WTC11 (cell line): ENCODE measurements at regions not wholly inside any gene's neighbourhood (a gene's known extent, or its start where the extent isn't known, plus 50 kb on each side); places are given as distances from the start of the nearest gene placed in this dataset.

Source experiments
- ATAC-seq: fragments of 200-7000 bp; cut with Tn5 transposase; 2 replicates; pipeline ENCODE4 v1.10.0; 2021; ENCODE audit warnings: mild to moderate bottlenecking, moderate library complexity
- CTCF ChIA-PET: fragments of 300-600 bp; sonication (Branson Sonifier 250); formaldehyde crosslinking; loops from one replicate; lab custom pipeline; 2021; ENCODE audit warnings: antibody characterized with exemption; lab: Charles Lee
- POLR2A ChIA-PET: fragments of 350-600 bp; sonication (Branson Sonifier 250); formaldehyde crosslinking; loops from one replicate; lab custom pipeline; 2021; ENCODE audit warnings: antibody characterized with exemption; lab: Charles Lee
- DNase-seq: peaks from one replicate; pipeline ENCODE4 v3.0.0; 2021; ENCODE audit warnings: low spot score
- H3K27ac Mint-ChIP-seq: 2 replicates; pipeline ENCODE4 v1.8.0; 2021; ENCODE audit warnings: mixed read lengths
- H3K27me3 Mint-ChIP-seq: 2 replicates; pipeline ENCODE4 v1.8.0; 2021; ENCODE audit warnings: low read depth, mild to moderate bottlenecking, moderate library complexity, mixed read lengths
- H3K36me3 Mint-ChIP-seq: 2 replicates; pipeline ENCODE4 v1.8.0; 2021; ENCODE audit warnings: mixed read lengths
- H3K4me1 Mint-ChIP-seq: 2 replicates; pipeline ENCODE4 v1.8.0; 2022; ENCODE audit warnings: mixed read lengths
- H3K4me3 Mint-ChIP-seq: 2 replicates; pipeline ENCODE4 v1.8.0; 2021; ENCODE audit warnings: mild to moderate bottlenecking, moderate library complexity, mixed read lengths
- H3K9me3 Mint-ChIP-seq: 2 replicates; pipeline ENCODE4 v1.8.0; 2021; ENCODE audit warnings: mixed read lengths
- CTCF ChIP-seq: fragments of 200-600 bp; IDR thresholded peaks from 2 replicates; pipeline ENCODE4 v1.8.0; 2022; ENCODE audit warnings: antibody characterized with exemption
- E2F5 ChIP-seq: sonication (generic); formaldehyde crosslinking; IDR thresholded peaks from 2 replicates; pipeline ENCODE4 v1.8.1; 2022; ENCODE audit warnings: mild to moderate bottlenecking, moderate library complexity, missing genetic modification reagents
- ETV6 ChIP-seq: sonication (generic); formaldehyde crosslinking; IDR thresholded peaks from 2 replicates; pipeline ENCODE4 v1.8.1; 2022; ENCODE audit warnings: mild to moderate bottlenecking, missing genetic modification reagents
- GABPB1 ChIP-seq: sonication (generic); formaldehyde crosslinking; IDR thresholded peaks from 2 replicates; pipeline ENCODE4 v1.8.1; 2023; ENCODE audit warnings: mild to moderate bottlenecking, missing genetic modification reagents
- JUN ChIP-seq: sonication (generic); formaldehyde crosslinking; IDR thresholded peaks from 2 replicates; pipeline ENCODE4 v1.8.0; 2023; ENCODE audit warnings: mild to moderate bottlenecking, missing genetic modification reagents
- MLX ChIP-seq: sonication (generic); formaldehyde crosslinking; IDR thresholded peaks from 2 replicates; pipeline ENCODE4 v1.8.1; 2023; ENCODE audit warnings: mild to moderate bottlenecking, missing genetic modification reagents, moderate library complexity
- MXD4 ChIP-seq: fragments of 250-450 bp; sonication (Bioruptor Pico); IDR thresholded peaks from 2 replicates; pipeline ENCODE4 v1.8.0; 2021; ENCODE audit warnings: mild to moderate bottlenecking, moderate library complexity, borderline replicate concordance
- NFE2L1 ChIP-seq: sonication (generic); formaldehyde crosslinking; IDR thresholded peaks from 2 replicates; pipeline ENCODE4 v1.8.1; 2023; ENCODE audit warnings: missing genetic modification reagents
- RELA ChIP-seq: sonication (generic); formaldehyde crosslinking; IDR thresholded peaks from 2 replicates; pipeline ENCODE4 v1.8.1; 2022; ENCODE audit warnings: missing genetic modification reagents, mild to moderate bottlenecking, borderline replicate concordance
- STAT6 ChIP-seq: sonication (generic); formaldehyde crosslinking; conservative IDR thresholded peaks from 2 replicates; pipeline ENCODE4 v1.8.1; 2023; ENCODE audit warnings: mild to moderate bottlenecking, low read depth, missing genetic modification reagents, moderate library complexity
- TP53 ChIP-seq: sonication (generic); formaldehyde crosslinking; IDR thresholded peaks from 2 replicates; pipeline ENCODE4 v1.8.1; 2023; ENCODE audit warnings: mild to moderate bottlenecking, missing genetic modification reagents
- ZMAT4 ChIP-seq: fragments of 250-450 bp; sonication (Bioruptor Pico); IDR thresholded peaks from 2 replicates; pipeline ENCODE4 v1.9.0; 2021; ENCODE audit warnings: mild to moderate bottlenecking
- ZNF219 ChIP-seq: sonication (generic); formaldehyde crosslinking; IDR thresholded peaks from 2 replicates; pipeline ENCODE4 v1.8.0; 2023; ENCODE audit warnings: missing genetic modification reagents, mild to moderate bottlenecking, borderline replicate concordance
- ZNF263 ChIP-seq: sonication (generic); formaldehyde crosslinking; IDR thresholded peaks from 2 replicates; pipeline ENCODE4 v1.8.1; 2022; ENCODE audit warnings: low read depth, mild to moderate bottlenecking, moderate library complexity, missing genetic modification reagents
- ZSCAN18 ChIP-seq: fragments of 250-450 bp; sonication (Bioruptor Pico); IDR thresholded peaks from 2 replicates; pipeline ENCODE4 v2.1.2; 2022; ENCODE audit warnings: mild to moderate bottlenecking, moderate library complexity

- Mint-ChIP-seq H3K27me3 (no peaks in the 10 kb centered on the region), H3K36me3 (no peaks in the 10 kb centered on the region), H3K9me3 (no peaks in the 10 kb centered on the region), H3K4me1 (peaks cover 18% of the 10 kb centered on the region), H3K4me3 (no peak overlapping the region), H3K27ac (no peak overlapping the region)
- DNase-seq (no peak), ATAC-seq (no peak)
- no peak for TF ChIP-seq ZSCAN18 (CRISPR knock-in tag)
- no peak for TF ChIP-seq E2F5 (CRISPR knock-in tag)
- TF ChIP-seq NFE2L1 (CRISPR knock-in tag), result no peak
- no peak for TF ChIP-seq ETV6 (CRISPR knock-in tag)
- TF ChIP-seq TP53 (CRISPR knock-in tag), result no peak
- ChIA-PET POLR2A (interaction anchor here (1.0 kb wide), 1 partner anchor 37 kb away, joined by 4 read pairs; no protein-coding TSS in a partner anchor), CTCF (interaction anchor here (0.8 to 3.9 kb wide), 10 partner anchors 10 to 844 kb away, joined by 3 to 35 read pairs (median 3); no protein-coding TSS in a partner anchor)
Observed at GRCh38 chr13:26983543-26984320, 187.9 kb downstream of the USP12 start.

- no peaks in the 10 kb centered on the region for H3K9me3 Mint-ChIP-seq
- no peaks in the 10 kb centered on the region for H3K36me3 Mint-ChIP-seq
- H3K4me3 Mint-ChIP-seq, result no peak overlapping the region
- POLR2A ChIA-PET, result no interaction called here
- CTCF ChIA-PET, result interaction anchor here (1.5 to 3.6 kb wide), 4 partner anchors 8 to 382 kb away, joined by 3 to 25 read pairs (median 12); partner anchors contain the start of gene RASL11A
- ATAC-seq (no peak), DNase-seq (no peak)
- H3K27ac Mint-ChIP-seq, result no peak overlapping the region
- TF ChIP-seq ZNF263 (CRISPR knock-in tag), result no peak
- TF ChIP-seq MXD4, result no peak
- TF ChIP-seq MLX (CRISPR knock-in tag), result no peak
- TF ChIP-seq GABPB1 (CRISPR knock-in tag), result no peak
- TF ChIP-seq CTCF, result no peak
- no peak for TF ChIP-seq ZMAT4
- TF ChIP-seq JUN (CRISPR knock-in tag), result no peak
- TF ChIP-seq STAT6 (CRISPR knock-in tag), result no peak
- no peak for TF ChIP-seq RELA (CRISPR knock-in tag)
- TF ChIP-seq ZNF219 (CRISPR knock-in tag), result no peak
- TF ChIP-seq, all 79 proteins: peak for 0
- Mint-ChIP-seq H3K4me1 (peaks cover 25% of the 10 kb centered on the region), H3K27me3 (no peaks in the 10 kb centered on the region)
Observed at GRCh38 chr13:26980099-26981031, 191.2 kb downstream of the USP12 start.
